Keratinocyte (primary cell): ENCODE measurements at regions not wholly inside any gene's neighbourhood (a gene's known extent, or its start where the extent isn't known, plus 50 kb on each side); places are given as distances from the start of the nearest gene placed in this dataset.

Experiments used
- DNase-seq: peaks from one replicate; pipeline ENCODE4 v3.0.0-alpha.2; 2011; ENCODE audit warnings: low read depth, missing footprints, low spot score
- FAIRE-seq: peaks from 2 replicates; lab custom pipeline; 2011; peaks lifted over from hg19 to GRCh38; lab: Jason Lieb, UNC
- H2AFZ ChIP-seq: 2 replicates; pipeline ENCODE4 v1.6.0; 2012; ENCODE audit warnings: low read length, control low read depth, inconsistent platforms; ENCODE audit not compliant: control insufficient read depth
- H3K27ac ChIP-seq: 2 replicates; pipeline ENCODE4 v1.5.1; 2011; ENCODE audit warnings: low read length; ENCODE audit not compliant: control insufficient read depth, insufficient read depth
- H3K27me3 ChIP-seq: 3 replicates; pipeline ENCODE4 v1.6.0; 2011; ENCODE audit warnings: low read length; ENCODE audit not compliant: control insufficient read depth, insufficient read depth; ENCODE audit errors: extremely low read depth
- H3K36me3 ChIP-seq, 2 experiments: 2 replicates in 1 of 2; 3 replicates in 1 of 2; pipeline ENCODE4 v1.5.1; 2011; ENCODE audit warnings: low read length in 2 of 2, mild to moderate bottlenecking in 1 of 2; ENCODE audit not compliant: control insufficient read depth in 2 of 2, insufficient read depth in 2 of 2; ENCODE audit errors: extremely low read depth in 1 of 2
- H3K4me1 ChIP-seq: 3 replicates; pipeline ENCODE4 v1.5.1; 2011; ENCODE audit warnings: low read length; ENCODE audit not compliant: control insufficient read depth, insufficient read depth; ENCODE audit errors: extremely low read depth
- H3K4me2 ChIP-seq: 3 replicates; pipeline ENCODE4 v1.6.0; 2011; ENCODE audit warnings: low read depth, low read length; ENCODE audit not compliant: control insufficient read depth, insufficient read depth; ENCODE audit errors: extremely low read depth
- H3K4me3 ChIP-seq, 3 experiments: fragments of 200-600 bp in 1 of 3; sonication (generic) in 1 of 3; 2 replicates in 2 of 3; 3 replicates in 1 of 3; pipeline ENCODE4 v1.5.1; 2011 to 2016; ENCODE audit warnings: low read length in 3 of 3, mild to moderate bottlenecking in 3 of 3, control low read depth in 2 of 3, inconsistent platforms in 1 of 3, low read depth in 1 of 3, mixed read lengths in 1 of 3, mixed run types in 1 of 3, moderate library complexity in 1 of 3; ENCODE audit not compliant: control insufficient read depth in 2 of 3, insufficient read depth in 2 of 3; ENCODE audit errors: extremely low read depth in 1 of 3
- H3K79me2 ChIP-seq: 2 replicates; pipeline ENCODE4 v1.6.0; 2012; ENCODE audit warnings: low read length; ENCODE audit not compliant: control insufficient read depth, insufficient read depth
- H3K9ac ChIP-seq: 3 replicates; pipeline ENCODE4 v1.6.0; 2011; ENCODE audit warnings: low read length; ENCODE audit not compliant: control insufficient read depth, insufficient read depth; ENCODE audit errors: extremely low read depth
- H3K9me1 ChIP-seq: 3 replicates; pipeline ENCODE4 v1.6.0; 2011; ENCODE audit warnings: low read length; ENCODE audit not compliant: control insufficient read depth, insufficient read depth; ENCODE audit errors: extremely low read depth
- H3K9me3 ChIP-seq: 2 replicates; pipeline ENCODE4 v1.5.1; 2012; ENCODE audit warnings: low read depth, low read length; ENCODE audit not compliant: control insufficient read depth
- H4K20me1 ChIP-seq: 3 replicates; pipeline ENCODE4 v1.6.0; 2011; ENCODE audit warnings: low read length; ENCODE audit not compliant: control insufficient read depth, insufficient read depth; ENCODE audit errors: extremely low read depth
- CTCF ChIP-seq, 3 experiments: IDR thresholded peaks in 1 of 3; conservative IDR thresholded peaks in 1 of 3; optimal IDR thresholded peaks in 1 of 3; 2 replicates in 2 of 3; 3 replicates in 1 of 3; pipeline versions ENCODE3 to v1.5.1; 2011; ENCODE audit warnings: low read length in 3 of 3, mild to moderate bottlenecking in 3 of 3, moderate library complexity in 2 of 3, control low read depth in 1 of 3, inconsistent platforms in 1 of 3; ENCODE audit not compliant: insufficient read depth in 2 of 3; ENCODE audit errors: extremely low read depth in 1 of 3
- EZH2 ChIP-seq: IDR thresholded peaks from one replicate; pipeline ENCODE4 v1.6.1; 2012; ENCODE audit warnings: inconsistent platforms, mild to moderate bottlenecking, low read length, moderate library complexity
- dilution Hi-C: fragments of 300-500 bp; cut with MboI; formaldehyde crosslinking; loops from one replicate; pipeline ENCODE4 v1.7.0; 2020; ENCODE audit warnings: low sequenced_read_pairs; ENCODE audit not compliant: extremely low pct_ligation_motif_present

- H3K9me3 ChIP-seq = no peaks in the 10 kb centered on the region
- dilution Hi-C loops = no loop called here
- H2AFZ ChIP-seq = no peak overlapping the region
- no peaks in the 10 kb centered on the region for H3K9me1 ChIP-seq
- H3K9ac ChIP-seq = no peak overlapping the region
- no peaks in the 10 kb centered on the region for H3K4me1 ChIP-seq
- no peak overlapping the region for H3K27ac ChIP-seq
- no peak overlapping the region for H3K4me3 ChIP-seq
- no peaks in the 10 kb centered on the region for H3K27me3 ChIP-seq
- H3K4me2 ChIP-seq = no peak overlapping the region
- no peak for DNase-seq
- no peaks in the 10 kb centered on the region for H3K79me2 ChIP-seq
- no peaks in the 10 kb centered on the region for H3K36me3 ChIP-seq
- TF ChIP-seq CTCF (optimal IDR thresholded peaks at IDR 0.05 in 1 of 3, IDR thresholded peaks at IDR 0.05 in 1 of 3, conservative IDR thresholded peaks at IDR 0.05 in 1 of 3; ENCODE audit: extremely low read depth in 1 of 3, insufficient read depth in 2 of 3, low read length in 3 of 3) = no peak
- no peak for TF ChIP-seq EZH2
- no peak for FAIRE-seq
- no peaks in the 10 kb centered on the region for H4K20me1 ChIP-seq
Observed at GRCh38 chr1:37147906-37148305, 113.6 kb upstream of the GRIK3 start.

- no peaks in the 10 kb centered on the region for H4K20me1 ChIP-seq
- DNase-seq = no peak
Observed at GRCh38 chr1:37148663-37149062, 114.3 kb upstream of the GRIK3 start.

More at GRCh38 chr1:37148663-37149062, 114.3 kb upstream of the GRIK3 start:
- Histone ChIP-seq H3K4me1 (no peaks in the 10 kb centered on the region), H2AFZ (no peak overlapping the region), H3K4me2 (no peak overlapping the region), H3K9me1 (no peaks in the 10 kb centered on the region), H3K79me2 (no peaks in the 10 kb centered on the region), H3K27ac (no peak overlapping the region), H3K9me3 (no peaks in the 10 kb centered on the region), H3K4me3 (no peak overlapping the region), H3K36me3 (no peaks in the 10 kb centered on the region), H3K27me3 (no peaks in the 10 kb centered on the region), H3K9ac (no peak overlapping the region)
- dilution Hi-C loops = no loop called here
- TF ChIP-seq CTCF (optimal IDR thresholded peaks at IDR 0.05 in 1 of 3, IDR thresholded peaks at IDR 0.05 in 1 of 3, conservative IDR thresholded peaks at IDR 0.05 in 1 of 3; ENCODE audit: extremely low read depth in 1 of 3, insufficient read depth in 2 of 3, low read length in 3 of 3) = no peak
- no peak for TF ChIP-seq EZH2
- FAIRE-seq = no peak
